ENCODE measurements at regions not wholly inside any gene's neighbourhood (a gene's known extent, or its start where the extent isn't known, plus 50 kb on each side); places are given as distances from the start of the nearest gene placed in this dataset.

GRCh38 chr13:103250071-103250470 lies 183.9 kb upstream of the SLC10A2 start:
- 79 to 94% methylated on average over 1 of the region's 1 CpG for WGBS, 2 donors
- no peak overlapping the region for H3K4me3 ChIP-seq (ENCODE audit: low read depth, poor library complexity, severe bottlenecking)
- intact Hi-C loops (cut with DNase I; ENCODE audit: low total_unique reads), result no loop called here
- TF ChIP-seq POLR2A (IDR thresholded peaks at IDR 0.05) (no peak), CTCF (IDR thresholded peaks at IDR 0.05) (no peak)
- no peak for DNase-seq (ENCODE audit: low spot score in 2 of 2)

GRCh38 chr13:103246581-103247200 lies 180.5 kb upstream of the SLC10A2 start:
- TF ChIP-seq POLR2A (IDR thresholded peaks at IDR 0.05) (no peak), CTCF (IDR thresholded peaks at IDR 0.05) (no peak)
- intact Hi-C loops (cut with DNase I; ENCODE audit: low total_unique reads), result no loop called here
- WGBS, 2 donors, result 71 to 77% methylated on average over 8 of the region's 8 CpGs
- no peak for DNase-seq (ENCODE audit: low spot score in 2 of 2)
- no peak overlapping the region for H3K4me3 ChIP-seq (ENCODE audit: low read depth, poor library complexity, severe bottlenecking)

- TF ChIP-seq POLR2A (IDR thresholded peaks at IDR 0.05) (no peak), CTCF (IDR thresholded peaks at IDR 0.05) (no peak)
- no peak overlapping the region for H3K4me3 ChIP-seq (ENCODE audit: low read depth, poor library complexity, severe bottlenecking)
- intact Hi-C loops (cut with DNase I; ENCODE audit: low total_unique reads), result no loop called here
- 47 to 50% methylated on average over 3 of the region's 3 CpGs for WGBS, 2 donors
- no peak for DNase-seq (ENCODE audit: low spot score in 2 of 2)
Measured at GRCh38 chr13:103243495-103243894, 177.3 kb upstream of the SLC10A2 start.

GRCh38 chr13:103238441-103238840 lies 172.2 kb upstream of the SLC10A2 start:
- H3K4me3 ChIP-seq (ENCODE audit: low read depth, poor library complexity, severe bottlenecking), result no peak overlapping the region
- intact Hi-C loops (cut with DNase I; ENCODE audit: low total_unique reads), result no loop called here
- no peak for TF ChIP-seq POLR2A (IDR thresholded peaks at IDR 0.05)
- TF ChIP-seq CTCF (IDR thresholded peaks at IDR 0.05), result no peak
- DNase-seq (ENCODE audit: low spot score in 2 of 2), result no peak
- WGBS, 2 donors, result 68 to 69% methylated on average over 2 of the region's 2 CpGs

GRCh38 chr13:103236213-103236612 lies 170.0 kb upstream of the SLC10A2 start:
- H3K4me3 ChIP-seq (ENCODE audit: low read depth, poor library complexity, severe bottlenecking), result no peak overlapping the region
- no peak for TF ChIP-seq CTCF (IDR thresholded peaks at IDR 0.05)
- no peak for TF ChIP-seq POLR2A (IDR thresholded peaks at IDR 0.05)
- intact Hi-C loops (cut with DNase I; ENCODE audit: low total_unique reads), result no loop called here
- no peak for DNase-seq (ENCODE audit: low spot score in 2 of 2)
- WGBS, 2 donors, result 71 to 72% methylated on average over 2 of the region's 2 CpGs

- no peak overlapping the region for H3K4me3 ChIP-seq (ENCODE audit: low read depth, poor library complexity, severe bottlenecking)
- no peak for DNase-seq (ENCODE audit: low spot score in 2 of 2)
- WGBS, 2 donors, result 81 to 82% methylated on average over 1 of the region's 1 CpG
- intact Hi-C loops (cut with DNase I; ENCODE audit: low total_unique reads), result no loop called here
- no peak for TF ChIP-seq CTCF (IDR thresholded peaks at IDR 0.05)
- TF ChIP-seq POLR2A (IDR thresholded peaks at IDR 0.05), result no peak
Measured at GRCh38 chr13:103229674-103230073, 163.5 kb upstream of the SLC10A2 start.

All from lower leg skin (tissue), 4 donors.